IMR-90 (cell line): ENCODE measurements at regions not wholly inside any gene's neighbourhood (a gene's known extent, or its start where the extent isn't known, plus 50 kb on each side); places are given as distances from the start of the nearest gene placed in this dataset.

Source experiments
- ATAC-seq: fragments of 200-7000 bp; cut with Tn5 transposase; 2 replicates; pipeline ENCODE4 v1.9.1; 2020; ENCODE audit warnings: low read depth, mild to moderate bottlenecking, moderate library complexity
- BruUV-seq: library from RNA; stranded (reverse); fragments of 400-500 nt; replicated peaks from 2 replicates; lab custom pipeline; 2021; lab: Mats Ljungman, UMichigan
- CTCF ChIA-PET: fragments of 300-600 bp; formaldehyde crosslinking; extraction: SDS; loops from one replicate; lab custom pipeline; 2021; ENCODE audit warnings: antibody characterized with exemption; lab: Yijun Ruan, JAX
- POLR2A ChIA-PET: fragments of 300-600 bp; sonication (Branson Sonifier 250); formaldehyde crosslinking; loops from one replicate; lab custom pipeline; 2022; ENCODE audit warnings: antibody characterized with exemption; ENCODE audit not compliant: unreplicated experiment; lab: Charles Lee
- DNase-seq: peaks from one replicate; pipeline ENCODE4 v3.0.0; 2013
- H2AFZ ChIP-seq: replicated peaks from 2 replicates; pipeline ENCODE3; 2013; ENCODE audit warnings: low read length, mild to moderate bottlenecking; ENCODE audit not compliant: poor library complexity
- H2AK5ac ChIP-seq: 2 replicates; pipeline ENCODE4 v1.6.1; 2013; ENCODE audit warnings: low read depth, low read length, inconsistent platforms
- H2AK9ac ChIP-seq: replicated peaks from 2 replicates; pipeline ENCODE3; 2013; ENCODE audit warnings: mild to moderate bottlenecking, low read depth, low read length, moderate library complexity; ENCODE audit not compliant: poor library complexity
- H2BK120ac ChIP-seq: 2 replicates; pipeline ENCODE4 v1.6.1; 2013; ENCODE audit warnings: low read depth, low read length, inconsistent platforms
- H2BK15ac ChIP-seq: 3 replicates; pipeline ENCODE4 v1.6.1; 2013; ENCODE audit warnings: low read depth, low read length, inconsistent platforms
- H2BK20ac ChIP-seq: 2 replicates; pipeline ENCODE4 v1.6.1; 2013; ENCODE audit warnings: low read depth, mild to moderate bottlenecking, inconsistent platforms, low read length, moderate library complexity
- H2BK5ac ChIP-seq: 2 replicates; pipeline ENCODE4 v1.6.1; 2013; ENCODE audit warnings: mild to moderate bottlenecking, low read depth, low read length, inconsistent platforms; ENCODE audit not compliant: poor library complexity, severe bottlenecking
- H3K14ac ChIP-seq: replicated peaks from 2 replicates; pipeline ENCODE4 v1.6.1; 2013; ENCODE audit warnings: low read depth, low read length, inconsistent platforms
- H3K18ac ChIP-seq: 2 replicates; pipeline ENCODE4 v1.6.1; 2013; ENCODE audit warnings: low read depth, low read length, control low read depth
- H3K23ac ChIP-seq: 2 replicates; pipeline ENCODE4 v1.6.1; 2013; ENCODE audit warnings: low read depth, low read length, inconsistent platforms
- H3K27ac ChIP-seq: 2 replicates; pipeline ENCODE4 v1.5.1; 2013; ENCODE audit warnings: mild to moderate bottlenecking, control low read depth, low read length; ENCODE audit not compliant: insufficient read depth
- H3K27me3 ChIP-seq: 2 replicates; pipeline ENCODE4 v1.6.1; 2013; ENCODE audit warnings: low read length; ENCODE audit not compliant: control insufficient read depth, insufficient read depth
- H3K36me3 ChIP-seq: 2 replicates; pipeline ENCODE4 v1.6.1; 2013; ENCODE audit warnings: low read length, mixed read lengths; ENCODE audit not compliant: control insufficient read depth, insufficient read depth
- H3K4ac ChIP-seq: 2 replicates; pipeline ENCODE4 v1.6.1; 2013; ENCODE audit warnings: low read depth, low read length, inconsistent platforms
- H3K4me1 ChIP-seq: 2 replicates; pipeline ENCODE4 v1.6.1; 2013; ENCODE audit warnings: low read length, mixed read lengths; ENCODE audit not compliant: control insufficient read depth, insufficient read depth
- H3K4me2 ChIP-seq: 2 replicates; pipeline ENCODE4 v1.6.1; 2013; ENCODE audit warnings: low read depth, mild to moderate bottlenecking, control low read depth, low read length, moderate library complexity
- H3K4me3 ChIP-seq: 2 replicates; pipeline ENCODE4 v1.5.1; 2013; ENCODE audit warnings: low read depth, mild to moderate bottlenecking, control low read depth, low read length, moderate library complexity; ENCODE audit not compliant: insufficient read depth
- H3K56ac ChIP-seq: 2 replicates; pipeline ENCODE4 v1.6.1; 2013; ENCODE audit warnings: low read length, inconsistent platforms; ENCODE audit not compliant: insufficient read depth; ENCODE audit errors: extremely low read depth
- H3K79me1 ChIP-seq, 2 experiments: 2 replicates each; pipeline ENCODE4 v1.6.1; 2013; ENCODE audit warnings: low read length in 2 of 2, inconsistent platforms in 1 of 2, low read depth in 1 of 2
- H3K9ac ChIP-seq: 2 replicates; pipeline ENCODE4 v1.6.1; 2013; ENCODE audit warnings: low read depth, low read length, control low read depth
- H3K9me1 ChIP-seq: 2 replicates; pipeline ENCODE4 v1.6.1; 2013; ENCODE audit warnings: low read length, inconsistent platforms; ENCODE audit not compliant: insufficient read depth
- H3K9me3 ChIP-seq: 2 replicates; pipeline ENCODE4 v1.6.1; 2013; ENCODE audit warnings: low read length; ENCODE audit not compliant: control insufficient read depth, insufficient read depth
- H4K20me1 ChIP-seq: 2 replicates; pipeline ENCODE4 v1.6.1; 2013; ENCODE audit warnings: low read length, inconsistent platforms; ENCODE audit not compliant: insufficient read depth
- H4K5ac ChIP-seq: 2 replicates; pipeline ENCODE4 v1.6.1; 2013; ENCODE audit warnings: mild to moderate bottlenecking, low read depth, low read length, control low read depth
- H4K8ac ChIP-seq, 2 experiments: 2 replicates each; pipeline ENCODE4 v1.6.1; 2013; ENCODE audit warnings: low read depth in 2 of 2, low read length in 2 of 2, control low read depth in 1 of 2, inconsistent platforms in 1 of 2
- H4K91ac ChIP-seq: 2 replicates; pipeline ENCODE4 v1.6.1; 2013; ENCODE audit warnings: low read depth, low read length, inconsistent platforms; ENCODE audit not compliant: insufficient read depth
- BHLHE40 ChIP-seq: fragments of 150-350 bp; IDR thresholded peaks from 2 replicates; pipeline ENCODE4 v1.6.1; 2016; ENCODE audit warnings: mild to moderate bottlenecking, low read depth, low read length
- CEBPB ChIP-seq: IDR thresholded peaks from 2 replicates; pipeline ENCODE4 v1.6.1; 2012; ENCODE audit warnings: low read depth, low read length, improper control_type of control experiment
- CHD1 ChIP-seq: IDR thresholded peaks from 2 replicates; pipeline ENCODE4 v1.6.1; 2012; ENCODE audit warnings: low read depth, low read length, improper control_type of control experiment
- FOS ChIP-seq: fragments of 150-350 bp; IDR thresholded peaks from 2 replicates; pipeline ENCODE4 v1.6.1; 2016; ENCODE audit warnings: low read depth, low read length
- MAFK ChIP-seq: IDR thresholded peaks from 2 replicates; pipeline ENCODE4 v1.6.1; 2012; ENCODE audit warnings: low read depth, low read length, improper control_type of control experiment
- MAZ ChIP-seq: IDR thresholded peaks from 2 replicates; pipeline ENCODE4 v1.6.1; 2012; ENCODE audit warnings: low read depth, mild to moderate bottlenecking, low read length, improper control_type of control experiment, moderate library complexity, borderline replicate concordance
- MXI1 ChIP-seq: IDR thresholded peaks from 2 replicates; pipeline ENCODE4 v1.6.1; 2012; ENCODE audit warnings: low read depth, mild to moderate bottlenecking, low read length, moderate library complexity, borderline replicate concordance
- NFE2L2 ChIP-seq: fragments of 150-350 bp; IDR thresholded peaks from 2 replicates; pipeline ENCODE4 v1.6.1; 2016; ENCODE audit warnings: low read depth, mild to moderate bottlenecking, low read length
- POLR2A ChIP-seq: IDR thresholded peaks from 2 replicates; pipeline ENCODE4 v1.6.1; 2012; ENCODE audit warnings: mild to moderate bottlenecking, low read depth, low read length
- RAD21 ChIP-seq: IDR thresholded peaks from 2 replicates; pipeline ENCODE4 v1.6.1; 2012; ENCODE audit warnings: low read length, improper control_type of control experiment
- RCOR1 ChIP-seq: IDR thresholded peaks from 2 replicates; pipeline ENCODE4 v1.6.1; 2012; ENCODE audit warnings: mild to moderate bottlenecking, low read length, improper control_type of control experiment; ENCODE audit not compliant: insufficient replicate concordance
- RFX5 ChIP-seq: IDR thresholded peaks from 2 replicates; pipeline ENCODE4 v1.8.0; 2012; ENCODE audit warnings: low read depth, mild to moderate bottlenecking, low read length, moderate library complexity
- SMC3 ChIP-seq: fragments of 150-350 bp; IDR thresholded peaks from 2 replicates; pipeline ENCODE4 v1.6.1; 2016; ENCODE audit warnings: low read depth, mild to moderate bottlenecking, antibody characterized with exemption, low read length, moderate library complexity
- whole genome bisulfite sequencing, 2 experiments: methylation state at CpG; one replicate each; pipeline versions ENCODE4 v1.1.5 to v1.1.7; 2013; ENCODE audit warnings: missing lambda C conversion rate in 2 of 2; ENCODE audit not compliant: insufficient read length in 1 of 2; ENCODE audit errors: extremely low coverage in 2 of 2; 5-methylcytosine and 5-hydroxymethylcytosine counted together
- dilution Hi-C: fragments of 300-500 bp; cut with HindIII; formaldehyde crosslinking; loops from one replicate; pipeline ENCODE4 v1.14.3; 2018; ENCODE audit warnings: low sequenced_read_pairs; ENCODE audit not compliant: unreplicated experiment
- in situ Hi-C: fragments of 300-500 bp; cut with MboI; formaldehyde crosslinking; loops from 3 replicates; pipeline ENCODE4 v1.14.3; 2019; ENCODE audit warnings: low sequenced_read_pairs, inconsistent platforms, mixed read lengths
- intact Hi-C: fragments of 100-400 bp; cut with micrococcal nuclease; formaldehyde crosslinking; loops from 2 replicates; pipeline ENCODE4 v1.10.0; 2022
- TF ChIP-seq, protein P1 (sequence below): conservative IDR thresholded peaks from 2 replicates; pipeline ENCODE4 v1.5.1; 2012; ENCODE audit warnings: mild to moderate bottlenecking, low read depth, low read length, improper control_type of control experiment
- TF ChIP-seq, protein P2 (sequence below): fragments of 150-350 bp; IDR thresholded peaks from 2 replicates; pipeline ENCODE4 v1.6.1; 2016; ENCODE audit warnings: low read depth, mild to moderate bottlenecking, low read length, moderate library complexity, borderline replicate concordance
- TF ChIP-seq, protein P3 (sequence below): fragments of 150-350 bp; IDR thresholded peaks from 2 replicates; pipeline ENCODE4 v1.6.1; 2017; ENCODE audit warnings: mild to moderate bottlenecking, antibody characterized with exemption, low read length, low read depth

DNA sequence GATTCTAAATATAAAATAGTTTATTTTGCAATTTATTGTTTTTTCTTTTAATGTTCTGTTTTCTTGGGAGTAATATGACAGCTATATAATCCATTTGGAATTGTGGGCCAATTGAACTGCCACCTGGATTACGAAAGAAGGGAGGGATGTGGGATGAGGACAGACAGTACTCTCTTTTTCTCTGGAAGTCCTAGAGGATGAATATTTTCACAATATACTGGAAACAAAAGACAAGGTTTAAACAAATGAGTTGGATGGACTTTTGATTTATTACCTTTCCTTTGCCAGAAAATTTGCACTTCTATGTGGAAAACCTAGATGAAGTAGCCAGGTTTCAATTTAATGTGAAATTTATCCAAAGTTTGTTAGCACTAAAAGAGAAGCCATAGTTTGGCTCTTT, 325.5 kb upstream of the IMPG1 start:
- no peaks in the 10 kb centered on the region for H3K79me1 ChIP-seq
- H3K4me2 ChIP-seq = no peak overlapping the region
- POLR2A ChIA-PET = no interaction called here
- H4K91ac ChIP-seq = no peak overlapping the region
- no peak for TF ChIP-seq SMC3
- no peak for TF ChIP-seq MAFK
- TF ChIP-seq, protein P1, sequence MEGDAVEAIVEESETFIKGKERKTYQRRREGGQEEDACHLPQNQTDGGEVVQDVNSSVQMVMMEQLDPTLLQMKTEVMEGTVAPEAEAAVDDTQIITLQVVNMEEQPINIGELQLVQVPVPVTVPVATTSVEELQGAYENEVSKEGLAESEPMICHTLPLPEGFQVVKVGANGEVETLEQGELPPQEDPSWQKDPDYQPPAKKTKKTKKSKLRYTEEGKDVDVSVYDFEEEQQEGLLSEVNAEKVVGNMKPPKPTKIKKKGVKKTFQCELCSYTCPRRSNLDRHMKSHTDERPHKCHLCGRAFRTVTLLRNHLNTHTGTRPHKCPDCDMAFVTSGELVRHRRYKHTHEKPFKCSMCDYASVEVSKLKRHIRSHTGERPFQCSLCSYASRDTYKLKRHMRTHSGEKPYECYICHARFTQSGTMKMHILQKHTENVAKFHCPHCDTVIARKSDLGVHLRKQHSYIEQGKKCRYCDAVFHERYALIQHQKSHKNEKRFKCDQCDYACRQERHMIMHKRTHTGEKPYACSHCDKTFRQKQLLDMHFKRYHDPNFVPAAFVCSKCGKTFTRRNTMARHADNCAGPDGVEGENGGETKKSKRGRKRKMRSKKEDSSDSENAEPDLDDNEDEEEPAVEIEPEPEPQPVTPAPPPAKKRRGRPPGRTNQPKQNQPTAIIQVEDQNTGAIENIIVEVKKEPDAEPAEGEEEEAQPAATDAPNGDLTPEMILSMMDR = no peak
- TF ChIP-seq CHD1 = no peak
- TF ChIP-seq, protein P2, sequence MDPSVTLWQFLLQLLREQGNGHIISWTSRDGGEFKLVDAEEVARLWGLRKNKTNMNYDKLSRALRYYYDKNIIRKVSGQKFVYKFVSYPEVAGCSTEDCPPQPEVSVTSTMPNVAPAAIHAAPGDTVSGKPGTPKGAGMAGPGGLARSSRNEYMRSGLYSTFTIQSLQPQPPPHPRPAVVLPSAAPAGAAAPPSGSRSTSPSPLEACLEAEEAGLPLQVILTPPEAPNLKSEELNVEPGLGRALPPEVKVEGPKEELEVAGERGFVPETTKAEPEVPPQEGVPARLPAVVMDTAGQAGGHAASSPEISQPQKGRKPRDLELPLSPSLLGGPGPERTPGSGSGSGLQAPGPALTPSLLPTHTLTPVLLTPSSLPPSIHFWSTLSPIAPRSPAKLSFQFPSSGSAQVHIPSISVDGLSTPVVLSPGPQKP = no peak
- TF ChIP-seq RAD21 = no peak
- TF ChIP-seq, protein P3, sequence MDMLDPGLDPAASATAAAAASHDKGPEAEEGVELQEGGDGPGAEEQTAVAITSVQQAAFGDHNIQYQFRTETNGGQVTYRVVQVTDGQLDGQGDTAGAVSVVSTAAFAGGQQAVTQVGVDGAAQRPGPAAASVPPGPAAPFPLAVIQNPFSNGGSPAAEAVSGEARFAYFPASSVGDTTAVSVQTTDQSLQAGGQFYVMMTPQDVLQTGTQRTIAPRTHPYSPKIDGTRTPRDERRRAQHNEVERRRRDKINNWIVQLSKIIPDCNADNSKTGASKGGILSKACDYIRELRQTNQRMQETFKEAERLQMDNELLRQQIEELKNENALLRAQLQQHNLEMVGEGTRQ = no peak
- no peak for TF ChIP-seq RFX5
- no peak for TF ChIP-seq CEBPB
- no peak for TF ChIP-seq MAZ
- TF ChIP-seq POLR2A = no peak
- TF ChIP-seq BHLHE40 = no peak
- TF ChIP-seq FOS = no peak
- no peak for TF ChIP-seq NFE2L2
- TF ChIP-seq RCOR1 = no peak
- TF ChIP-seq MXI1 = no peak
- no peaks in the 10 kb centered on the region for H3K9me3 ChIP-seq
- in situ Hi-C loops (no loop called here), dilution Hi-C loops (no loop called here), intact Hi-C loops (no loop called here)
- no peak overlapping the region for H2BK120ac ChIP-seq
- no peaks in the 10 kb centered on the region for H4K20me1 ChIP-seq
- no peaks in the 10 kb centered on the region for H3K4me1 ChIP-seq
- H2AK9ac ChIP-seq = no peak overlapping the region
- H3K36me3 ChIP-seq = no peaks in the 10 kb centered on the region
- CTCF ChIA-PET = interaction anchor here (1.2 kb wide), 1 partner anchor 91 kb away, joined by 3 read pairs; no protein-coding TSS in a partner anchor
- BruUV-seq = no TSS peak
- no peak overlapping the region for H2BK20ac ChIP-seq
- no peak overlapping the region for H3K18ac ChIP-seq
- no CpG with 5 or more reads among the region's 1 CpG for WGBS, 2 experiments
- no peak overlapping the region for H2AK5ac ChIP-seq
- no peaks in the 10 kb centered on the region for H3K27me3 ChIP-seq
- no peak overlapping the region for H4K8ac ChIP-seq
- ATAC-seq (no peak), DNase-seq (no peak)
- H3K23ac ChIP-seq = no peak overlapping the region
- H2AFZ ChIP-seq = no peak overlapping the region
- H2BK15ac ChIP-seq = no peak overlapping the region
- no peak overlapping the region for H3K56ac ChIP-seq
- no peak overlapping the region for H3K9ac ChIP-seq
- H2BK5ac ChIP-seq = no peak overlapping the region
- H3K27ac ChIP-seq = no peak overlapping the region
- no peak overlapping the region for H3K4ac ChIP-seq
- no peaks in the 10 kb centered on the region for H3K9me1 ChIP-seq
- no peak overlapping the region for H4K5ac ChIP-seq
- no peak overlapping the region for H3K14ac ChIP-seq
- H3K4me3 ChIP-seq = no peak overlapping the region
